Stimulated activated CD4-positive, alpha-beta T cell treated with anti-CD3 and anti-CD28 coated beads, TNF-alpha, amount 100 ng/mL, for 1 hour (primary cell): ENCODE measurements at regions not wholly inside any gene's neighbourhood (a gene's known extent, or its start where the extent isn't known, plus 50 kb on each side); places are given as distances from the start of the nearest gene placed in this dataset.
"Not testable (repeated sequence)": the region's sequence is repeated elsewhere in the genome, so short reads cannot be mapped to it uniquely, and the experiment has no call there.

Experiments used
- DNase-seq, 3 donors: peaks; one replicate each; pipeline ENCODE4 v3.0.0-alpha.2; 2020; ENCODE audit warnings: low read depth in 3 of 3, low spot score in 1 of 3

DNA sequence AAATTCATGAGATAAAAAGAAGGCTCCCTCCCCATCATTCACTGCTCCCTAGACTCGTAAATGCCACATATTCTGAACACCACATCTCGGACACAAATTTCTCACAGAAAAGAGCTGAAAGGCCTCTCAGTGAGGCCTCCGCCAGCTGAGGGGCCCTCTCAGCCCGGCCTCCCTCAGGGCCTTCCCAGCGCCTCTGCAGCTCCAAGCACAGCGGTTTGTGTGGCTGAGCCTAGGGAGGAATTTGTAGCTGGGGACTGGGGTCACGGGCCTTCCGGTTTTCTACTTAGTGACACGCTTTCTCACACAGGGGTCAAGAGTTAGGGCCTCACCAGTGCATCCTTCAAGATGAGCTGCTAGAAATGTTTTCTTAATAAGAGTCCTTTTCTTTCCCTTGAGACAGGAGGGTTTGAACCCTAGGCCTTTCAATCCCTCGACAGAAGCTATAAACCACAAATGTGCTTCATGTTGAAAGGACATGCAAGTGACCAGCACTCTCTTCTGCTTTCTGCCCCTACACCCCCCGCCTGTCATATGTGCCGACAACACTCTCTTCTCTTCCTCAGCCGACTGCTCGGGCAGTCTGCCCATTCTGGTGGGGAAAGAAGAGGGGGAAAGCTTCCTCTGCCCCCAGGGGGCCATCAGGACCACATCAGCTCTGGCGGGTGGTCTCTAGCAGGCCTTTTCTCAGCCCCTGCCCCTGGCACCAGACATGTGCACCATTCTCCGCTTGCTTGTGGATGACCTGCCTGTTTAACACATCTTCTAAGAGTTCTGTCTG, 104.9 kb downstream of the CHIC2 start:
- DNase-seq: no peak

DNA sequence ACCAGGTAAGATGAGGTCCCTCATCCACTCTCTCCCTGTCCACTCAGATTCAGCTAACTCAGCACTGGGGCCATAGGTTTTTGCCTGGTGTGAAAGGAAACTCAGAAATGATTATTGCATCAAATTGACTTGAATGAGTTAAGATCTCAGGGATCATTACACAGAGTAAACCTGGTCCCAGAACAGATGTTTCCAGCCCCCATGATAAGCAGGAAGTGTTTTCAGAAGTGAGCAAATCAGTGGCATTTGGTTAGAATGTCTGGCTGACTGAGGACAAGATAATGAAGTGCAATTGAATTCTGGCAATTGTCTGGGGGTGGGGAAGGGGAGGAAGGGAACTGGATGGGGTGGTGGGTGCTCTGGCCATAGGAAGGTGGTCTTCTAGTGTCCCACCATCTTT, 108.0 kb downstream of the CHIC2 start:
- DNase-seq: no peak

DNA sequence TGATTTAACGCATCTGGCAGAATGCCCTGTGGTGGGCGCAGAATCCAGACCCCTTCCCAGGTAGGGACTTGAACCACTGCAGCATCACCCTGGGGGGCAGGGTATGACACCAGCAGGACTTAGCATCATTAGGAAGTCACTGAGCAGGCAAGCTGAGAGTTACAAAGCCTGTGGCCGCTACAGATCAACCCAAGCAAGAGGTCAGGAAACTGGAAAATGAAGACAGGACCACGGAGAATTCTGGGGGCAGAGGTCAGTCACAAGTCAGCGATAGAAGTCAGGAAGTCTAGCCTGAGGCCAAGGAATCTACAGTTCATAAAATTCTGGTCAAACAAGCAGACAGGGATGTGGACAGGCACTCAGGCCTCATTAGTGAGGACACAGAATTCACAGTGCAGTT, 108.4 kb downstream of the CHIC2 start:
- DNase-seq: no peak

DNA sequence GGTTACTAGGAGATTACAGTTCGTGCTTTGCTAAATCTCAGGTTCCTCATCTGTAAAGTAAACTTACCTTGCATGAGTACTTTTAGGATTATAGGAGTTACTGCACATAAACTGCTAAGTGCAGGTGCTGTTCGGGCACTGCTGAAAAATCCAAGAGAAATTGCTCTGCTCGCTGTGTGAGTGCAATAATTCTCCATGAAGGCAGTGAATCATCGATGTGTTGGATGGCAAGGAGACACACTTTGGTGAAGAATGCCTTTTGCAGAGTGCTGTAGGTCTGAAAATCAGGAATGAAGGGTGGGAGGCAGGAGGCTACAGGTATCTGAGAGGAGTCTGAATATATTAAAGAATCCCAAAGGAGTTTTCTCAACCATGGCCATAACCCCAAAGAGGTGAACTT, 113.0 kb downstream of the CHIC2 start:
- DNase-seq: no peak

DNA sequence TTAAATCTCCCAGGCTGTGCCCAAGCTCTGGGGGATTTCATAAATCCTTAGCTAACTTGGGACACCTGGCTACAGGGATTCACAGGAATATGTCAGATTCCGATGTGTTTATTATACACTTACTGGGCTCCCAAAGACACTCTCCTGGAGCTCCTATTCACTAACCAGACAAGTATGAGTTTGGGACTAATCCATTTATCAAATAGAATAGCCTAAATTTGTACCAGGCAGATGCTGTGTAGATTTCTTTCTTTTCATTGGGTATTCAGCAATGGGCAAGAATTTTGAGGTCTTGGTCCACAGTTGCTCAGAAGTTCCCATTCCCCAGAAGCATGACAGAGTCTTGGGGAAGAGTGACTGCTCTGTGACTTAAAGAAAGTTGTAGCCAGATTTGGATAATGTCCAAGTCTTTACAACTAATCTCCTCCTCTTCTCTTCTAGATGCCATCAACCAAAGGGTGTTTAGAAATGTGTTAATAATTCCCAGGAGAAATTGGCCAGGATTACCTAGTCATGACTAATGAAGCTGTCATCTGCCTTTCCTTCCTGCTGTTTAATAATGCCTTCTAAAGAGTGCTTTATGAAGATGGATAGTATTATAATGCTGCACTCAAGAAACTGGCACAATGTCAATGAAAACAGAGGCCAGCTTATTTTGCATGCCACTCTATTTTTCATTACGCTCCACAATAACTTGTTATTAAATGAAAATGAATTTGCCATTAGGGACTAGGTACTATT, 120.9 kb downstream of the CHIC2 start:
- no peak for DNase-seq

DNA sequence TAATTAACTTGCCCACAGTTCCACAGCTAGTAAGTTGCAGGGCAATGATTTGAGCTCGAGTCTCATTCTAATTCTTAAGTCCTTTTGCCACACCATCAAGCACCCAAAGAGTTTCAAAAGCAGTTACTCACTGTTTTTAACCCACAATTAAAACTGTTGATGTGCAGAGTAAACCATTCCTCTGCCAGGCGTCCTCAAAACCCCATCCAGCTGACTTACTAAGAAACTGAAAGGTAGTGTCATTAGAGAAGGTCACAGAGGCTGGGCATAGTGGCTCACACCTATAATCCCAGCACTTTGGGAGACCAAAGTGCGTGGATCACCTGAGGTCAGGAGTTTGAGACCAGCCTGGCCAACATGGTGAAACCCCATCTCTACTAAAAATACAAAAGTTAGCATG, 121.7 kb downstream of the CHIC2 start:
- no peak for DNase-seq

DNA sequence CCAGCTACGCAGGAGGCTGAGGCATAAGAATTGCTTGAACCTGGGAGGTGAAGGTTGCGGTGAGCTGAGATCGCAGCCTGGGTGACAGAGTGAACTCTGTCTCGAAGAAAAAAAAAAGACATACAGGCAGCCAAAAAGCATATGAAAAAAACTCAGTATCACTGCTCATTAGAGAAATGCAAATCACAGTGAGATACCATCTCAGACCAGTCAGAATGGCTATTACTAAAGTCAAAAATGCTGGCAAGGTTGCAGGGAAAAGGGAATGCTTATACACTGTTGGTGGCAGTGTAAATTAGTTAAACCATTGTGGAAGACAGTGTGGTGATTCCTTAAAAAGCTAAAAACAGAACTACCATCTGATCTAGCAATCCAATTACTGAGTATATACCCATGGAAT, 123.1 kb downstream of the CHIC2 start:
- no peak for DNase-seq

DNA sequence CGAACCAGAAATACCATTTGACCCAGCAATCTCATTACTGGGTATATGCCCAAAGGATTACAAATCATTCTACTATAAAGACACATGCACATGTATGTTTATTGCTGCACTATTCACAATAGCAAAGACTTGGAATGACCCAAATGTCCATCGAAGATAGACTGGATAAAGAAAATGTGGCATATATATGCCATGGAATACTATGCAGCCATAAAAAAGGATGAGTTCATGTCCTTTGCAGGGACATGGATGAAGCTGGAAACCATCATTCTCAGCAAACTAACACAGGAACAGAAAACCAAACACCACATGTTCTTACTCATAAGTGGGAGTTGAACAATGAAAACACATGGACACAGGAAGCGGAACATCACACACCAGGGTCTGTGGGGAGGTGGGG, 124.5 kb downstream of the CHIC2 start:
- not testable (repeated sequence) for DNase-seq

DNA sequence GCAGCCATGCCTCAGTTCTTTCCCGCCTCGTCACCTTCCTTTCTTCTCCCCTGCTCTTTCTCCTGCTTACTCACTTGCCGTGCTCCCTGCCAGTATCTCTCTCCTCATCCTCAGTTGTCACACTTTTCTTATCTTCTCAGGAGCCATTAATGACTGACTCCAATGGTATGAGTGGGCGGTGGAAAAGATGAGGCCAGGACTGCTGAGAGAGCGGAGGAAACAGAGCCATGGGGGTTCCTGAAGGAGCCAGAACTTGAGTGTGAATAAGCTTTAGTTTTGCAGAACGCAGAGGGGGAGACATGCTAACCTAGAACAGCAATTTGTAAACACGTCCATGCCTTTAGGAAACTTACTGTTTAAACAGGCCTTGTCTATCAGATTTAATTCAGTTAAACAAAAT, 126.5 kb downstream of the CHIC2 start:
- DNase-seq: no peak

DNA sequence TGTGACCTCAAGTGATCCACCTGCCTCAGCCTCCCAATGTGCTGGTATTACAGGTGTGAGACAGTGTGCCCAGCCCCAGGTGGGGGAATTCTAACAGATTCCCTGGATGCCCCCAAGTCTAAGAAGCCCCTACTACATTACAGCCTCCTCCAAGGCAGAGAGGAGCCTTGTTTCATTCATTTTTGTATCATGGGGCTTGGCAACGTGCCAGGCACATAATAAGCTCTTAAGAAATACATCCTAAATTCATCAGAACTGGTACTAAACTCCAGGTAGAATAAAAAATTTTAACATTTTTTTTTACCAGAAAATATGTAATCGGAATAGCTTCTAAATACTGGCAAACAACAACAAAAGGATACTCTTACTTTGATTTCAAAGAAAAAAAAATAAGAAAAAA, 127.1 kb downstream of the CHIC2 start:
- DNase-seq: no peak

DNA sequence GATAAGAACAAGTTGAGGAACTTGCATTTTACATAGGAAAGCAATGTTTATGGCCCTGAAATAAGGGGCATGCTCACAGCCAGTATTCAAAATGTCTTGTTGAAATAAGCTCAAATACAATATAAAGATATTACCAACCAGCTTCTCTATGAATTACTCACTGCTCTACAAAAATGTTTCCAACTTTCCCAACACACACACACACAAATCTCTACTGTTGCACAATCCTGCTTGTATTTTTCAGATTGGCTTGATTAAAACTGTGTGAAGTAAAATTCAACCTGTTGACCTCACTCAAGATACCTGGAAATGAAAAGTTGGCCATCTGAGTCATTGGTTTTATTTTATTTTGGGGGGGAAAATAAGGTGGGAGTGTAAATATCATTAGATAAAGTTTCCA, 128.6 kb downstream of the CHIC2 start:
- DNase-seq: no peak

DNA sequence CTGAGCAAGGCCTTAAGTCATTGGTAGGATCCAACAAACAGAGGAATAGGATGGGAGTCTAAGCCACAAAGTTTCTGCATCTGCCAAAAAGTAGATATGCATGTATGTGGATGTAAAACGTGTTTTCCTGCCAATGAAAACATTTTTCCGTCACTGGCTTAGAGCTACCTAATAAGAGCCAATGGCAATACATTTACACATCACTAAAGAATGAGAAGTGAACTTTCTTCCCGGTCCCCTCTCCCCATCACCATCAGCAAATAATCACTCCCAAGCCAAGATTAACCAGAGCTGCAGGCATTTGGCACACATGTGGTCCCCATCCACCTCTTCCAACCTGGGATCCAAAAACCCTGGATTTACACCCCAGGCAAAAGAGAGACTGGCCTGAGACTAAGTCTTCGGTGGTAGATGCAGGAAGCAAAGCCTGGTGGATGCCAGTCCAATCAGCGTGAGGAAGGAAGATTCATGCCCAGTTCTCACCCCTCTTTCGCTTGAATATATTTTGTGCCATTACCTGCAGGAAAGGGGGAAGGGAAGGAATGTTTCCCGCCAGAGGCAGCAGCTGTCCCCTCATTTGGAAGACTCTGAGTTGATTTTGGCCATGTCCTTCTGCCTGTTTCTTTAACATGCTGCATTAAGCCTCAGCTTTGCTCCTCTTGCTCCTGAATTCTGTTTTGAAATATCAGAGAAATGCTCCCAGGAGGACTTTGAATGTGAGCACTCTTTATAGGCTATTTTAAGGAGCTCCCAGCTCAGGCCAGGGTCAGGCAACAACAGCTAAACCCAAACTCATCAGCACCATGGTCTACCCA, 131.4 kb downstream of the CHIC2 start:
- no peak for DNase-seq

DNA sequence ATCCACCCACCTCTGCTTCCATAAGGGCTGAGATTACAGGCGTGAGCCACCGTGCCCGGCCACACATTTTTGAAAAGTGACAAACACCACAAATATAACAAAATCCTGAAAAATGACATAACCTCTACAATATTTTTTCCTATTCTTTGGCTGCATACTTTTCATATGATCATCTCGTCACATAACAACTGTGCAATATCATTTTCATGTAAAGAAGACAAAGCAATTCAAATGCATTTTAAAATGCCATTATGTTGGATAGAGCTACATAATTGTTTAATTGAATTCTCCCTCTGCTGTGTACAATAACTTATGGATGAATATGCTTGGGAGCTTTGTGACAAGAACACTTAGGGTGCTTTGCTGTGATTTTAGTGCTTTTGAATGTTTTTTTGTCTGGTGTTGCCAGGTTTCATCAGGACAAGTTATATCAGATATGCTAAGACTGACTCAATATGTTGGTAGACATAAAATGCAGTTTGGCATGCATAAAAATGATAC, 132.9 kb downstream of the CHIC2 start:
- no peak for DNase-seq

DNA sequence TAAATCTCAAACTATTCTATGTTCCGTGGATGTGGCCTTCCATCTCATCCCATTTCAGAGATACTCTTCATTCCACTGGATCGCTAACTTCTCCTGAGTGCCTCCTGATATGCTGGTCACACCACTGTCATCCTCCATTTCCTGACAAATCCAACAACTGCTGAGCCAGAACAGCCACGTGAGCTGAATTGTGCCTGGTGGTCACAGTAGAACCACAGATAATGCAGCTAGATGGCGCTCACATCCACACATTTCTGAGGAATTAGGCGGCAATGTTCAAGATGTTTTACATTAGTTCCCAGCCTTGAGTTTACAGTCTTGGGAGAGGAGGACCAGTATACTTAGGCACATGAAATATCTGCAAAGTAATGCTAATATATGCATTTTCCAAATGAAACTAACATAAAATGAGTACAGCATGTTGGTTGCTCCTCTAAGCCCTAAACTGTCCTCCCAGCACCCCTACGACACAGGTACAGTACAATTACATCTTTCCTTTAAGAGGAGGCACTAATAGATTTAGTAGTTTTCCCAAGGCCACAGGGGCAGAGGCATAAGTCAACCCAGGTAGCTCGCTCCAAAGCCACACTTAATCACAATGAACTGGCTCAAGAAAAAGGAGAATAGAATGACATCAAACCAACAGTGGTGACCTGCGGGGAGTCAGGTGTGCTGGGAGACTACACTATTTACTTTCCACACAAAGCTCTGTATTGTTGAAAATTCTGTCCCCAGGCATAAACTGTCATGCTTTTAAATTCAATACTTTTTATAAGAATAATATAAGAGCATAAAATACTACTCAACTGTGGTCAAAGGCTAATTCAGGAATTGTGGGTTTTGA, 134.2 kb downstream of the CHIC2 start:
- peak in 2 of 3 donors; percentile 8 to 12 for DNase-seq

DNA sequence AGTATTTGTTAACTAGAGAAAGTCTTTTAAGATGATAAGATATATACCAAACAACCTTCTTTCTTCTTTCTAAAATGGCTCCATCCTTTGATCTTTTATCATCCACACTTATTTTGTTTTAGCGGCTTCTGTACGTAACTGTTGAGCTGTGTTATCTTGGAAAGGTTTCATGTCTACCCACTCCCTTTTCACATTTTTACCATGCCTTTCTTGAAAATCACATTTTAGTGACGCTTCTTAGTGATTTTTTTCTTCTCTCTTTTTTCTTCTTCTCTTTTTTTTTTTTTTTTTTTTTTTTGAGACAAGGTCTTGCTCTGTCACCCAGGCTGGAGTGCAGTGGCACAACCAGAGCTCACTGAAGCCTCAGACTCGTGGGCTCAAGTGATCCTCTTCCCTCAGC, 135.1 kb downstream of the CHIC2 start:
- no peak for DNase-seq

DNA sequence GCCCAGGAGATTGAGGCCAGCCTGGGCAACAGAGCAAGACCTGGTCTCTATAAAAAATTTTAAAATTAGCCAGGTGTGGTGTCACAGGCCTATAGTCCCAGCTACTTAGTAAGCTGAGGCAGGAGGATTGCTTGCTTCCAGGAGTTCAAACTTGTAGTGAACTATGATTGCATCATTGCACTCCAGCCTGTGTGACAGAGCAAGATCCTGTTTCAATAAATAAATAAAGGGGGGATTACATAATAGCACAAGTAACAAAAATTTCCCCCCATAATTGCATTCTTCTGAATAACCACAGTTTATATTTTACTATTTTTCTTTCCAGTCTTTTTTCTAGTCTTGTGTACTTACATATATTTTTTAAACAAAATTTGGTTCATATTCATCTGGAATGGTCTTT, 135.6 kb downstream of the CHIC2 start:
- no peak for DNase-seq

DNA sequence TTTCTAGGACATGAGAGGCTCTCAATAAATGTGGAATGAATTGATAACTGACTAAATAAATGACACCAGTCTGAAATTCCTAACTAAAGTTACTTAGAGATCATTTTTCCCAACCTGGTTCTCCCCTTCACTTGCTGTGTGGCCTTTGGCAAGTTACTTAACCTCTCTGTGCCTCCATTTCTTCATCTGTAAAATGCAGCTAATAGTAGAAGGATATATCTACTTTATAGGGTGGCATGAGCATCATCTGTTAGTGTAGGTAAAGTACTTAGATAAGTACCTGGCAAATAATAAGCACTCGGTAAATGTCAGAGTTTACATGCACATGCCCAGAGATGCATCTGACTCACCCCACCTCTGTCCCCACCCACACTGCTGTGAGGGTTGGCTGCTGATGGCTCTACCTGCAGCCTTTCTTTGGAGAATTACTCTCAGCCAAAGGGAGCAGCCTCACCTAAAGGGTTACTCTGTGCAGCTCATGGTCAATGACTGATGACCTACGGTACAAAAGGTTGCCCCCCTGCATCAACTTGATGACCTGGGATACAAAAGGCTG, 139.3 kb downstream of the CHIC2 start:
- no peak for DNase-seq

DNA sequence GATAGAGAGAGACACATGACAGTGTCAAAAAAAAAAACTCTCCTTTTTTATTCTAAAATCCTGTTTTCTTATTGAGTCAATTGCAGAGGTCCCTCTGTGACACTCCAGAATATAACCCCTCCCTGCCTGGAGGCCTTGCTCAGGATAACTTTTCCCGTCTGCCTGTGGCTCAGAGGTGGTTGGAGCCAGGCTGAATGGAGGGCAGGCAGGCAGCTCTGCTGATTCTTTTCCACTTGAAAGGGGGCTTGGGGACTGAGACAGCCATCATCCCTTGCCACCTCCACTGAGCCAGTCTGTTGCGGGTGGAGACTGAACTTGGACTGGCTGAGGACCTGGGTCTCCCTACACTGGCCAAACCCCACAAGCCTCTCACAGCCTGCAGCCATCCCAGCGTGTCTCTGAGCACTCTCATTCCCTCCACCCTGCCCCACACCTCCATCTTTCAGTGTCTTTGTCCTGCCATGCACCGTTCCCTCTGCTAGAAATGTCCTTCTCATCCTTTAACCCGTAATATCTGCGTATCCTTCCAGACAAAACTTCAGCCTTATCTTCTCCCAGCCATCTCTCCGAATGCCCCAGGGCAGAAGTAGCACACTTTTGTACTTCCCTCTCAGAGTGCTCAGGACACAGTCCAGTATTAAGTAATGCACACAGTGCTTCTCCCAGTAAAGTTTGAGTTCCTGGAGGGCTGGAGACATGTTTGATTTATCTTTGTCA, 139.9 kb downstream of the CHIC2 start:
- no peak for DNase-seq

DNA sequence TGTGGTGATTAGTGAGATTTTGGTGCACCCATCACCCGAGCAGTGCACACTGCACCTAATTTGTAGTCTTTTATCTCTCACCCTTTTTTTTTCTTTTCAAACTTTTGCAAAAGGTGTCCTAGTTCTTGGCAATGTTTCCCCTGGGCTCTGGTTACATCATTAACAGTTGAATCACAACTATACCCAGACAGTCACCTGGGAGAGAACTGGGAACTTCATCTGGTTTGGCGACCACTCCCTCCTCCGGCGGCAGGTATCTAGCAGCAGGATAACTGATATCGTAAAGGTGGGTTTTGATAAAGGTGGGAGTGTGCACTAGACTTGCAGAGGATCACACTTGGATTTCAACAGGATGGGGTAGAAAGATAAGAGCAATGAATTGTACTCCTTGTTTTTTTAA, 140.5 kb downstream of the CHIC2 start:
- no peak for DNase-seq

DNA sequence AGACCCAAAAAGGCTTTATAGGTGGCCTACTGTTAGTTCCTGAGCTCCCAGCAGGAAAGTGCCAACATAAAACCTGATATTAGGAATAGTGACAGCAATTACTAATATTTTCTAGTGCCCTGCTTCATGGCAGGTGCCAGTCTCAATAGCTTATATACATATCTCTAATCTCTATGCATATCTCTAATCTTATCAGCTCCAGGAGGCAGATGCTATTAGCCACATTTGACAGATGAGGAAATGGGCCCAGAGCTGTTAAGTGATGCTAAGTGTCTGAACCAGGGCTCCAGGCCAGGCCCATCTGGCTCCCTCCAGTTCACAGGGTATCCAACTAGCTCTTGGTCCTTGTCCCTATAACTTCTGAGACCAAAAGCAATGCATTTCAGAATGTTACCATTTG, 142.5 kb downstream of the CHIC2 start:
- DNase-seq: no peak
